Suprapubic skin (tissue), 4 donors: ENCODE measurements at regions not wholly inside any gene's neighbourhood (a gene's known extent, or its start where the extent isn't known, plus 50 kb on each side); places are given as distances from the start of the nearest gene placed in this dataset.

Source experiments
- CTCF ChIP-seq, 2 donors: fragments of 200-600 bp in 1 of 2; fragments of 450-650 bp in 1 of 2; sonication (generic) in 1 of 2; IDR thresholded peaks; one replicate each; pipeline ENCODE4 v1.5.1; 2016 to 2019; ENCODE audit warnings: antibody characterized with exemption in 2 of 2, mild to moderate bottlenecking in 1 of 2, moderate library complexity in 1 of 2
- EP300 ChIP-seq: sonication (generic); formaldehyde crosslinking; IDR thresholded peaks from one replicate; pipeline ENCODE4 v1.6.1; 2017; ENCODE audit warnings: antibody characterized with exemption
- POLR2A ChIP-seq, 2 donors: fragments of 450-650 bp; IDR thresholded peaks; one replicate each; pipeline ENCODE4 v1.6.1; 2017; ENCODE audit warnings: antibody characterized with exemption in 2 of 2, mild to moderate bottlenecking in 2 of 2, moderate library complexity in 2 of 2
- POLR2AphosphoS5 ChIP-seq, 3 donors: sonication (generic); formaldehyde crosslinking; IDR thresholded peaks; one replicate each; pipeline ENCODE4 v1.6.1; 2017; ENCODE audit warnings: antibody characterized with exemption in 3 of 3

GRCh38 chr1:106961646-106962045 is 94.8 kb upstream of the PRMT6 start:
- TF ChIP-seq CTCF (IDR thresholded peaks at IDR 0.05), result no peak
- TF ChIP-seq EP300, result no peak
- no peak for TF ChIP-seq POLR2AphosphoS5 (IDR thresholded peaks at IDR 0.05)
- no peak for TF ChIP-seq POLR2A (IDR thresholded peaks at IDR 0.05)
